ENCODE measurements at regions not wholly inside any gene's neighbourhood (a gene's known extent, or its start where the extent isn't known, plus 50 kb on each side); places are given as distances from the start of the nearest gene placed in this dataset.

- ChIA-PET RAD21 (ENCODE audit: unreplicated experiment) (no interaction called here), CTCF (no interaction called here), POLR2A (no interaction called here), SMC1A (ENCODE audit: uncharacterized antibody, unreplicated experiment) (no interaction called here)
- H3K79me2 ChIP-seq (ENCODE audit: control insufficient read depth, insufficient read depth, low read length): no peaks in the 10 kb centered on the region
- in situ Hi-C loops (cut with MboI): no loop called here
- H3K9ac ChIP-seq (ENCODE audit: control insufficient read depth, insufficient read depth, low read length): no peak overlapping the region
- ATAC-seq (peak; percentile 58), FAIRE-seq (no peak), DNase-seq (ENCODE audit: low read depth, low spot score) (no peak)
- intact Hi-C loops (cut with micrococcal nuclease; ENCODE audit: unreplicated experiment): no loop called here
- BruUV-seq (replicated peaks): no TSS peak
- no peaks in the 10 kb centered on the region for H3K36me3 ChIP-seq (ENCODE audit: control insufficient read depth in 2 of 2, insufficient read depth in 2 of 2, low read length in 1 of 2)
- no peaks in the 10 kb centered on the region for H4K20me1 ChIP-seq (ENCODE audit: control insufficient read depth, insufficient read depth)
- no peaks in the 10 kb centered on the region for H3K27me3 ChIP-seq (replicated peaks in 1 of 2; ENCODE audit: control insufficient read depth in 2 of 2, insufficient read depth in 2 of 2, low read length in 1 of 2)
- no peaks in the 10 kb centered on the region for H3K4me1 ChIP-seq (ENCODE audit: control insufficient read depth, insufficient read depth, low read length)
- H3K4me3 ChIP-seq: no peak overlapping the region
- no peak overlapping the region for H2AFZ ChIP-seq (ENCODE audit: control insufficient read depth, low read depth, low read length)
- no peak for TF ChIP-seq ZNF687 (IDR thresholded peaks at IDR 0.05)
- TF ChIP-seq SIX5 (IDR thresholded peaks at IDR 0.05; ENCODE audit: low read depth, low read length, severe bottlenecking): no peak
- TF ChIP-seq MYC (IDR thresholded peaks at IDR 0.05; ENCODE audit: insufficient read depth, insufficient read length, insufficient replicate concordance, low read length, severe bottlenecking): no peak
- no peak for TF ChIP-seq TCF3 (IDR thresholded peaks at IDR 0.05; ENCODE audit: borderline replicate concordance, insufficient read depth, low read depth, low read length)
- H3K9me3 ChIP-seq (replicated peaks; ENCODE audit: control insufficient read depth, insufficient read depth, low read length): no peaks in the 10 kb centered on the region
- no peak overlapping the region for H3K27ac ChIP-seq (ENCODE audit: control insufficient read depth, insufficient read depth)
- no peak overlapping the region for H3K4me2 ChIP-seq (ENCODE audit: control insufficient read depth, insufficient read depth)
These were observed 147.8 kb upstream of the PLEKHA5 start for GRCh38 chr12:18981732-18982131.

Measured in GM12878 (cell line).